AG08395 (cell line): ENCODE measurements at regions not wholly inside any gene's neighbourhood (a gene's known extent, or its start where the extent isn't known, plus 50 kb on each side); places are given as distances from the start of the nearest gene placed in this dataset.
A peak's percentile ranks its signal among the peaks of the same experiment; 100 is the strongest.
"Not testable (repeated sequence)": the region's sequence is repeated elsewhere in the genome, so short reads cannot be mapped to it uniquely, and the experiment has no call there.

Experiments used
- DNase-seq: peaks from one replicate; pipeline ENCODE4 v3.0.0; 2012; ENCODE audit warnings: mixed read lengths, low spot score

DNA sequence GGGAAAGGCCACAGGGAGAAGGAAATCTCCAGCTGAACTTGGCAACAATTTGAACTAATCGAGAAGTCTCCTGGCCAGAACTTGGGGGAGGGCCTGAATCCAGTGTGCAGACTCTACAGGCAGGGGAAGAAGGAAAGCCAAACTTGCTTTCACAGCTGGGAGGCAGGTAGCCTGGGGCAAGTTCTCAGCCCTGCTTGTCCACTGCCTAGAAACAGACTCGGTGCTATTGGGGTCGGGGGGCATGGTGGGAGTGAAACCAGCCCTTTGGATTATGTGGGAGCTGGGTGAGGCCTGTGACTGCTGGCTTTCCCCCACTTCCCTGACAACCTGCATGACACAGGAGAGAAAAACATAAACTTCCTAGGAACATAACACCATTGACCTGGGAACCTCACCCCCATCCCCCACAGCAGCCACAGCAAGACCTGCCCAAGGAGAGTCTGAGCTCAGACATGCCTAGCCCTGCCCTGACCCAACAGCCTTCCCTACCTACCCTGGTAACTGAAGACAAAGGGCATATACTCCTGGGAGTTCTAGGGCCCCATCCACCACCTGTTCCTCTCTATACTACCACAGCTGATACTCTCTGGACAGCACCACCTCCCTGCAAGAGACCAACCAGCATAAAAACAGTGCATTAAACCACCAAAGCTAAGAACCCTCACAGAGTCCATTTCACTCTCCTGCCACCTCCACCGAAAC lies 103.7 kb upstream of the MNS1 start:
- no peak for DNase-seq

GRCh38 chr15:56557415-56557814 lies 92.5 kb upstream of the MNS1 start:
- no peak for DNase-seq

DNA sequence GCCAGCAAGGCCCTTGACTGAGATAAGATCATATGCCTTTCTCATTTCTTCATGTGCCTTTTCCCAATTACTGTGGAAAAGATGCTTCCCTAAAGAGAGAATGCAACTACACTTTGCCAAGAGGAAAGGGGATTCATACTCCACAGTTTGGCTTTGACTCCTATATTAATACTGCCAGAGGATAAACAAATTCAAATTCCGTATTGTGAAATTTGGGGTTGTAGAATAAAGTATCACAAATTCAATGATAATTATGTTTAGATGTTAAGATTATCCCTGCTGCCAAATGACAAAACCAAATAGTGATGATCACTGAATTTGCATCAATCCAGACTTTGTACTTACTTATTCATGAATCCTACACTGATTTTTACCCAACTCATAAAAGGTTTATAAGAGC lies 88.5 kb upstream of the MNS1 start:
- DNase-seq = no peak

- no peak for DNase-seq
Observed at GRCh38 chr15:56552659-56553058, 87.7 kb upstream of the MNS1 start.

- not testable (repeated sequence) for DNase-seq
Observed at GRCh38 chr15:56540570-56540969, 75.6 kb upstream of the MNS1 start.

DNA sequence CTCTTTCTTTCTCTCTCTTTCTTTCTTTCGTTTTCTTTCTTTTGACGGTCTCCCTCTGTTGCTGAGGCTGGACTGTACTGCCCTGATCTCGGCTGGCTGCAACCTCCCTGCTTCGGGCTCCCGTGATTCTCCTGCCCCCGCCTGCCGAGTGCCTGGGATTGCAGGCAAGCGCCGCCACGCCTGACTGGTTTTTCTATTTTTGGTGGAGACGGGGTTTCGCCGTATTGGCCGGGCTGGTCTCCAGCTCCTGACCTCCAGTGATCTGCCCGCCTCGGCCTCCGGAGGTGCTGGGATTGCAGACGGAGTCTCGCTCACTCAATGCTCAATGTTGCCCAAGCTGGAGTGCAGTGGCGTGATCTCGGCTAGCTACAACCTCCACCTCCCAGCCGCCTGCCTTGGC lies 75.2 kb upstream of the MNS1 start:
- not testable (repeated sequence) for DNase-seq

DNA sequence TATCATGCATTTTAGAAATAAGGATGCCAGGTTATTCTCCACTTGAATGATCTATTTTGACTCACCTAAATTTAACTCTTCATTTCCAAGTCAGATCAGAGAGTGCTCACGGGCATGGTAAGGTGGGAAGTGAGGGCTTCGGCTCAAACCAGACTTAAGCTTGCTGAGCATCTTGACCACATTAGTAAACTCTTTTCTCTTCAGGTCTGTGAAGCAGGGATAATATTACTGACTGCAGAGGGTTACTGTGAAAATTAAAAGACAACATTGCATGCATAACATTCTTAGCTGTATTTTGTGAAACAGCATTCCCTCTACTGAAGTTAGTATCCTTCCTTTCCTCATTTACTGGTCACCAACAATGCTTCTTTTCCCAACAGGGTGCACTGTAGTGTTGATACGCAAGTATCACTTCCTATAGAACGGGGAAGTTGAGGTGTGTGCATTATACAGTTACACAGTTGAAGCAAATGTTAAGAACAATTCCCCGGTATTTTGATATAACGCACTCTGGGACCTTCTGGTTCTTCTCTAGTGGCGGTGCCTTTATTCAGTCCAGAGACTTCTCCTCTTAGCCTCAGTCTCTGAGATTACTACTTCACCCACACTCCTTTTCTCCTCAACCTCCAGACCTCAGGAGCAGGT lies 74.1 kb upstream of the MNS1 start:
- no peak for DNase-seq

- DNase-seq = no peak
Observed at GRCh38 chr15:56537881-56538280, 72.9 kb upstream of the MNS1 start.

- no peak for DNase-seq
Observed at GRCh38 chr15:56534728-56535127, 69.8 kb upstream of the MNS1 start.

GRCh38 chr15:56533731-56534403 lies 68.9 kb upstream of the MNS1 start:
- DNase-seq = no peak

DNA sequence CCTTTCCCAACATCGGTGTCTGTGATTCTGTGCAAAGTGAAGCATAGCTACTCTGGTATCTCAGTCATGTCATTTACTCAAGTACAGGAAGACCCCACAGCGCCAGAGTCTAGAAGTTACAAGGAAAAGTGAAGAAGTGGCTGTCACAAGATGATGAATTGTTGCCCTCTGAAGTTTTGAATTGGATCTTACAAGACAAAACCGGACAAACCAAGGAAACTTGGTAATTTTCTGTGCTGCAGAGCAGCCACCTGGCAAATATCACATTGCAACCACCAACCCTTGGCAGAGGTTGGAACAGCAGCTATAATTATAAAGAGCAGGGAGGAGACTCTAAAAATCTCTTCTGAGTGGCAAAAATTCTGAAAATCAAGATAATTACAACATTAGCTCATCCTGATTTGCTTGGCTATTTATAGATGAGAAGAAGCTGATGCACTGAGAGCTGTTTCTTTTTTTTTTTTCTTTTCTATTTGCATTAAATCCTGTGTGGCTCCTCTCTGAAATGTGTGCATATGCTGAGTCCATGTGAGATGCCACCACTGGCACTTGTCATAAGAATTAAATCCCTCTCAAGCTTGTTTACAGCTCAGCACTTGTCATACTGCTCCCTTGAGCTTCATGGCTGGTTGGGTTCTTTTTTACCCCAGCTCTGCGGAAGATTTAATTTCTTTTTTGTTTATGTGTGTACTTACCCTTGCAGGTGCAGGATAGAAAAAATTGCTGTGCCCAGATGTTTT lies 68.0 kb upstream of the MNS1 start:
- no peak for DNase-seq

DNA sequence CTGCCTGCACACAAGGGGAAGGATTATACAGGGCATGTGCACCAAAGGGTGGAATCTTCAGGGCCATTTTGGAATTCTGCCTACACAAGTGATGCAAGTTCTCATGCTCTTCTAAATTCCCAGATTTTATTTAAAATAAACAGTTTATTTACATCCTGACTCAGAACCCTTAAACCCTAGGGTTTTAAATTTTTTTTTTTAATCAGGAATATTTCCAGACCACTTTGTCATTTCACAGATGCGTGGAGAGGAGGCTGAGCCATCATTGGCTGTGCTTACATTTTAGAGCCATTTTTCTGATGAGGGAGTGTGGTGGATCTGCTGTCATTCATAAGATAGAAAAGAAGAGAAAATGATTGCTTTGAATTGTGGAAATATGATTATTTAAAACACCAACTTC lies 65.2 kb upstream of the MNS1 start:
- no peak for DNase-seq

- no peak for DNase-seq
Observed at GRCh38 chr15:56528136-56528535, 63.2 kb upstream of the MNS1 start.

DNA sequence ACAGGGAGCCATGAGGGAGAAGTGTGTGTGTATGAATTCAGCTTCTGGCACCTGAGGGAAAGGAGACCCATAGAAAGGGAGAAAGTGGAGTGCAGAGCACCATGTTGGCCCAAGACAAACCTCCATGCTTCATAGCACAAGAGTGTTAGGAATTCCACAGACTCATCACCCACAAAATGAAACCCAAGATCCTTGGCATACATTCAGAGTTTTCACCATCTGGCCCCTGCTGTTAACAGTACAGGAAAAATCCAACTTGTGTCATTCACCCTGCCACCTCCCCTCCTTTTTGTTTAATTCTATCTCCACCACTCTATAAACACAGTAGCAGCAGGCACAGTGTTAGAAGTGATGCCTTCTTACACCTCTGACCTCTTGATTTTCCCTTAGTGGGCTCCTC lies 60.0 kb upstream of the MNS1 start:
- peak; percentile 19 for DNase-seq

DNA sequence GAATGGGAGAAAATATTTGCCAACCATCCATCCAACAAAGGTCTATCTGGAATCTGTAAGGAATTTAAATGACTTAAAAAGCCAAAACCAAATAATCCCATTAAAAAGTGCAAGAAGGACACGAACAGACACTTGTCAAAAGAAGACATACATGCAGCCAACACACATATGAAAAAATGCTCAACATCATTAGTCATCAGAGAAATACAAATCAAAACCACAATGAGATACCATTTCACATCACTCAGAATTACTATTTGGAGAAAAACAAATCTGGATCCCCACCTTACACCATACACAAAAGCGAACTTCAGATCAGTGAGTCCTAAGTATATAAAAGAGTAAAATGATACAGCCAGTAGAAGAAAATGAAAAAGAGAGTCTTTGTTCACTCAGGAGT lies 58.6 kb upstream of the MNS1 start:
- no peak for DNase-seq

GRCh38 chr15:56519000-56519399 lies 54.1 kb upstream of the MNS1 start:
- no peak for DNase-seq
